Type B pancreatic cell (in vitro differentiated cells): ENCODE measurements at regions not wholly inside any gene's neighbourhood (a gene's known extent, or its start where the extent isn't known, plus 50 kb on each side); places are given as distances from the start of the nearest gene placed in this dataset.

Source experiments
- DNase-seq: peaks from one replicate; pipeline ENCODE4 v3.0.0; 2021; ENCODE audit warnings: mixed read lengths; ENCODE audit not compliant: unreplicated experiment; ENCODE audit errors: extremely low spot score
- H3K27ac Mint-ChIP-seq: 2 replicates; pipeline ENCODE4 v1.8.0; 2021; ENCODE audit warnings: mild to moderate bottlenecking, mixed read lengths
- H3K27me3 Mint-ChIP-seq: 2 replicates; pipeline ENCODE4 v1.8.0; 2021; ENCODE audit warnings: mixed read lengths
- H3K36me3 Mint-ChIP-seq: 2 replicates; pipeline ENCODE4 v1.8.0; 2021; ENCODE audit warnings: mixed read lengths
- H3K4me1 Mint-ChIP-seq: one replicate; pipeline ENCODE4 v1.8.0; 2021; ENCODE audit warnings: mixed read lengths; ENCODE audit not compliant: unreplicated experiment
- H3K4me3 Mint-ChIP-seq: 2 replicates; pipeline ENCODE4 v1.8.0; 2021; ENCODE audit warnings: mild to moderate bottlenecking, mixed read lengths
- H3K9me3 Mint-ChIP-seq: 2 replicates; pipeline ENCODE4 v1.8.0; 2021; ENCODE audit warnings: mixed read lengths
- CTCF ChIP-seq: fragments of 200-600 bp; sonication (generic); conservative IDR thresholded peaks from 2 replicates; pipeline ENCODE4 v1.5.0; 2021; ENCODE audit warnings: antibody characterized with exemption, mild to moderate bottlenecking

GRCh38 chr6:117761610-117762009 is 86.3 kb downstream of the NUS1 start:
- Mint-ChIP-seq H3K27ac (no peak overlapping the region), H3K27me3 (no peaks in the 10 kb centered on the region), H3K9me3 (no peaks in the 10 kb centered on the region), H3K4me1 (no peaks in the 10 kb centered on the region), H3K36me3 (no peaks in the 10 kb centered on the region), H3K4me3 (no peak overlapping the region)
- TF ChIP-seq CTCF = no peak
- no peak for DNase-seq

- Mint-ChIP-seq H3K9me3 (no peaks in the 10 kb centered on the region), H3K36me3 (no peaks in the 10 kb centered on the region), H3K4me3 (no peak overlapping the region), H3K27me3 (peaks cover 10% of the 10 kb centered on the region), H3K27ac (no peak overlapping the region), H3K4me1 (no peaks in the 10 kb centered on the region)
- no peak for DNase-seq
- TF ChIP-seq CTCF = no peak
Observed at GRCh38 chr6:117771403-117771802, 96.1 kb downstream of the NUS1 start.

- H3K4me3 Mint-ChIP-seq = no peak overlapping the region
- TF ChIP-seq CTCF = peak; percentile 56
- H3K27me3 Mint-ChIP-seq = peaks cover 15% of the 10 kb centered on the region
- H3K36me3 Mint-ChIP-seq = no peaks in the 10 kb centered on the region
- H3K27ac Mint-ChIP-seq = no peak overlapping the region
- no peaks in the 10 kb centered on the region for H3K4me1 Mint-ChIP-seq
- DNase-seq = no peak
- H3K9me3 Mint-ChIP-seq = no peaks in the 10 kb centered on the region
Observed at GRCh38 chr6:117776441-117776840, 101.2 kb downstream of the NUS1 start.

- Mint-ChIP-seq H3K36me3 (no peaks in the 10 kb centered on the region), H3K4me1 (no peaks in the 10 kb centered on the region), H3K27me3 (peaks cover 3% of the 10 kb centered on the region), H3K27ac (no peak overlapping the region), H3K9me3 (no peaks in the 10 kb centered on the region), H3K4me3 (no peak overlapping the region)
- DNase-seq = no peak
- TF ChIP-seq CTCF = no peak
Observed at GRCh38 chr6:117781550-117781949, 106.3 kb downstream of the NUS1 start.

GRCh38 chr6:117783279-117783678 is 108.0 kb downstream of the NUS1 start:
- Mint-ChIP-seq H3K9me3 (no peaks in the 10 kb centered on the region), H3K27me3 (no peaks in the 10 kb centered on the region), H3K4me1 (no peaks in the 10 kb centered on the region), H3K4me3 (no peak overlapping the region), H3K27ac (no peak overlapping the region), H3K36me3 (no peaks in the 10 kb centered on the region)
- no peak for TF ChIP-seq CTCF
- no peak for DNase-seq

GRCh38 chr6:117791012-117791411 is 115.7 kb downstream of the NUS1 start:
- Mint-ChIP-seq H3K4me3 (no peak overlapping the region), H3K27ac (no peak overlapping the region), H3K36me3 (no peaks in the 10 kb centered on the region), H3K9me3 (no peaks in the 10 kb centered on the region), H3K27me3 (no peaks in the 10 kb centered on the region), H3K4me1 (no peaks in the 10 kb centered on the region)
- DNase-seq = no peak
- no peak for TF ChIP-seq CTCF
